NT2/D1 (cell line): ENCODE measurements at regions not wholly inside any gene's neighbourhood (a gene's known extent, or its start where the extent isn't known, plus 50 kb on each side); places are given as distances from the start of the nearest gene placed in this dataset.

ENCODE experiments used
- DNase-seq: peaks from one replicate; pipeline ENCODE4 v3.0.0-alpha.2; 2011; ENCODE audit warnings: low read depth, low spot score
- H3K27me3 ChIP-seq: 2 replicates; pipeline ENCODE4 v1.6.0; 2011; ENCODE audit warnings: mild to moderate bottlenecking; ENCODE audit not compliant: insufficient read length, insufficient read depth
- H3K36me3 ChIP-seq: 2 replicates; pipeline ENCODE4 v1.6.1; 2011; ENCODE audit warnings: mild to moderate bottlenecking, low read length, mixed read lengths; ENCODE audit not compliant: insufficient read depth, insufficient read length
- H3K4me1 ChIP-seq: 2 replicates; pipeline ENCODE4 v1.5.1; 2011; ENCODE audit not compliant: insufficient read depth, insufficient read length
- H3K4me3 ChIP-seq: 2 replicates; pipeline ENCODE4 v1.5.1; 2011; ENCODE audit warnings: low read depth; ENCODE audit not compliant: insufficient read length
- H3K9ac ChIP-seq: 2 replicates; pipeline ENCODE4 v1.6.0; 2011; ENCODE audit warnings: low read depth; ENCODE audit not compliant: insufficient read length
- H3K9me3 ChIP-seq: 2 replicates; pipeline ENCODE4 v1.5.1; 2011; ENCODE audit warnings: mild to moderate bottlenecking, low read length; ENCODE audit not compliant: insufficient read depth
- SUZ12 ChIP-seq: IDR thresholded peaks from 2 replicates; pipeline ENCODE4 v1.6.1; 2011; ENCODE audit not compliant: insufficient read length, insufficient read depth; ENCODE audit errors: extremely low read depth
- YY1 ChIP-seq: IDR thresholded peaks from 2 replicates; pipeline ENCODE4 v1.6.1; 2011; ENCODE audit not compliant: insufficient read length, insufficient read depth
- ZNF274 ChIP-seq: IDR thresholded peaks from 2 replicates; pipeline ENCODE4 v1.6.1; 2011; ENCODE audit warnings: mild to moderate bottlenecking, low read depth, low read length

- TF ChIP-seq YY1 (no peak), SUZ12 (no peak), ZNF274 (no peak)
- DNase-seq, result no peak
- no peaks in the 10 kb centered on the region for H3K27me3 ChIP-seq
- no peaks in the 10 kb centered on the region for H3K36me3 ChIP-seq
- H3K4me3 ChIP-seq, result no peak overlapping the region
- H3K9ac ChIP-seq, result no peak overlapping the region
- no peaks in the 10 kb centered on the region for H3K4me1 ChIP-seq
- H3K9me3 ChIP-seq, result no peaks in the 10 kb centered on the region
Measured at GRCh38 chrX:22395372-22395771, 122.7 kb downstream of the CBLL2 start.

- H3K9me3 ChIP-seq, result no peaks in the 10 kb centered on the region
- no peak for TF ChIP-seq YY1
- no peak for TF ChIP-seq SUZ12
- TF ChIP-seq ZNF274, result no peak
- no peaks in the 10 kb centered on the region for H3K27me3 ChIP-seq
- no peak overlapping the region for H3K4me3 ChIP-seq
- H3K36me3 ChIP-seq, result no peaks in the 10 kb centered on the region
- DNase-seq, result no peak
- no peak overlapping the region for H3K9ac ChIP-seq
- no peaks in the 10 kb centered on the region for H3K4me1 ChIP-seq
Measured at GRCh38 chrX:22396408-22396807, 123.7 kb downstream of the CBLL2 start.

DNA sequence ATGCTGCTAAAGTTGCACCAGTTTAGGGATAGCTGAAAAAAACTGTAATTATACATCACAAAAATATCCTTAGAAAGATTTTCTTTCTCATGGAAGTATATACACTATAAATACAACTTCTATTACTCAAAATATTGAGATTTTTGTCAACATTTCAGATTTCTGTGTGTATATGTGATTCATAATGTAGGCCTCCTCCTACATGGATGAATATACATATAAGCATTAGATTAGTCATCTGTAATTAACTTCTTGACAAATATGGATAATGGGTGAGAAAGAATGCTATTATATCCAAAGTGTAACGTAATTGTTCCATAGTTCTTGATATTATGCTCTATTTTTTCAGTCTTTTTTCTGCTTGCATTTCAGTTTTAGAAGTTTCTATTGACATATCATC, 124.9 kb downstream of the CBLL2 start:
- H3K27me3 ChIP-seq, result no peaks in the 10 kb centered on the region
- no peak for TF ChIP-seq ZNF274
- TF ChIP-seq YY1, result no peak
- TF ChIP-seq SUZ12, result no peak
- no peak for DNase-seq
- no peaks in the 10 kb centered on the region for H3K4me1 ChIP-seq
- H3K4me3 ChIP-seq, result no peak overlapping the region
- no peak overlapping the region for H3K9ac ChIP-seq
- H3K9me3 ChIP-seq, result no peaks in the 10 kb centered on the region
- no peaks in the 10 kb centered on the region for H3K36me3 ChIP-seq

- Histone ChIP-seq H3K27me3 (no peaks in the 10 kb centered on the region), H3K36me3 (no peaks in the 10 kb centered on the region), H3K9ac (no peak overlapping the region), H3K4me1 (no peaks in the 10 kb centered on the region), H3K4me3 (no peak overlapping the region), H3K9me3 (no peaks in the 10 kb centered on the region)
- TF ChIP-seq SUZ12, result no peak
- TF ChIP-seq ZNF274, result no peak
- no peak for TF ChIP-seq YY1
- DNase-seq, result no peak
Measured at GRCh38 chrX:22399437-22400192, 126.9 kb downstream of the CBLL2 start.

GRCh38 chrX:22404297-22404696, 131.6 kb downstream of the CBLL2 start:
- Histone ChIP-seq H3K27me3 (no peaks in the 10 kb centered on the region), H3K4me3 (no peak overlapping the region), H3K4me1 (no peaks in the 10 kb centered on the region), H3K9me3 (no peaks in the 10 kb centered on the region), H3K9ac (no peak overlapping the region), H3K36me3 (no peaks in the 10 kb centered on the region)
- TF ChIP-seq ZNF274 (no peak), SUZ12 (no peak), YY1 (no peak)
- DNase-seq, result no peak

GRCh38 chrX:22406201-22406737, 133.6 kb downstream of the CBLL2 start:
- Histone ChIP-seq H3K4me3 (no peak overlapping the region), H3K4me1 (no peaks in the 10 kb centered on the region), H3K9ac (no peak overlapping the region), H3K27me3 (no peaks in the 10 kb centered on the region), H3K36me3 (no peaks in the 10 kb centered on the region), H3K9me3 (no peaks in the 10 kb centered on the region)
- TF ChIP-seq SUZ12, result no peak
- no peak for TF ChIP-seq ZNF274
- no peak for TF ChIP-seq YY1
- DNase-seq, result no peak

GRCh38 chrX:22409418-22409817, 136.7 kb downstream of the CBLL2 start:
- TF ChIP-seq SUZ12 (no peak), YY1 (no peak), ZNF274 (no peak)
- Histone ChIP-seq H3K36me3 (no peaks in the 10 kb centered on the region), H3K27me3 (no peaks in the 10 kb centered on the region), H3K9ac (no peak overlapping the region), H3K4me3 (no peak overlapping the region), H3K4me1 (no peaks in the 10 kb centered on the region), H3K9me3 (no peaks in the 10 kb centered on the region)
- DNase-seq, result no peak
